SK-N-SH (cell line): ENCODE measurements at regions not wholly inside any gene's neighbourhood (a gene's known extent, or its start where the extent isn't known, plus 50 kb on each side); places are given as distances from the start of the nearest gene placed in this dataset.

ENCODE experiments used
- CTCF ChIA-PET: fragments of 300-600, 350-600 bp; formaldehyde crosslinking; extraction: SDS; loops from one replicate; lab custom pipeline; 2021; lab: Yijun Ruan, JAX
- POLR2A ChIA-PET: fragments of 350-600 bp; sonication (Branson Sonifier 250); formaldehyde crosslinking; extraction: SDS; loops from one replicate; lab custom pipeline; 2020; ENCODE audit warnings: antibody characterized with exemption, inconsistent platforms; lab: Yijun Ruan, JAX
- DNase-seq: peaks from one replicate; pipeline ENCODE4 v3.0.0; 2012
- H2AFZ ChIP-seq: fragments of 200-600 bp; sonication (generic); 2 replicates; pipeline ENCODE4 v1.8.1; 2016; ENCODE audit warnings: antibody characterized with exemption, mild to moderate bottlenecking, low read depth
- H3F3A ChIP-seq: fragments of 200-600 bp; sonication (generic); replicated peaks from 2 replicates; pipeline ENCODE3; 2016; ENCODE audit warnings: antibody characterized with exemption, mild to moderate bottlenecking; ENCODE audit not compliant: insufficient read depth
- H3K27ac ChIP-seq, 2 experiments: fragments of 200-500 bp in 1 of 2; fragments of 200-600 bp in 1 of 2; sonication (Bioruptor generic) in 1 of 2; sonication (generic), shearing (Covaris generic) in 1 of 2; 2 replicates each; pipeline versions ENCODE4 v1.5.1 to v1.6.1; 2014 to 2016; ENCODE audit warnings: low read depth in 2 of 2, inconsistent platforms in 1 of 2, low read length in 1 of 2, mild to moderate bottlenecking in 1 of 2, mixed read lengths in 1 of 2
- H3K27me3 ChIP-seq: fragments of 200-600 bp; sonication (generic), shearing (Covaris generic); 2 replicates; pipeline ENCODE4 v1.6.1; 2016; ENCODE audit warnings: mixed run types; ENCODE audit not compliant: insufficient read depth
- H3K36me3 ChIP-seq, 2 experiments: fragments of 200-500 bp in 1 of 2; fragments of 200-600 bp in 1 of 2; sonication (Bioruptor generic) in 1 of 2; sonication (generic) in 1 of 2; replicated peaks in 1 of 2; 2 replicates each; pipeline versions ENCODE3 to v1.5.1; 2014 to 2016; ENCODE audit warnings: low read length in 1 of 2, mild to moderate bottlenecking in 1 of 2; ENCODE audit not compliant: insufficient read depth in 2 of 2, control insufficient read depth in 1 of 2
- H3K4me1 ChIP-seq, 2 experiments: fragments of 200-500 bp in 1 of 2; fragments of 200-600 bp in 1 of 2; sonication (Bioruptor generic) in 1 of 2; sonication (generic), shearing (Covaris generic) in 1 of 2; 2 replicates each; pipeline versions ENCODE4 v1.5.1 to v1.6.1; 2014 to 2016; ENCODE audit warnings: low read depth in 1 of 2, low read length in 1 of 2, mixed run types in 1 of 2; ENCODE audit not compliant: insufficient read depth in 2 of 2, control insufficient read depth in 1 of 2
- H3K4me2 ChIP-seq: fragments of 200-600 bp; sonication (generic), shearing (Covaris generic); 2 replicates; pipeline ENCODE4 v1.6.1; 2017; ENCODE audit warnings: mixed run types
- H3K4me3 ChIP-seq, 2 experiments: fragments of 200-500 bp in 1 of 2; fragments of 200-600 bp in 1 of 2; sonication (Bioruptor generic) in 1 of 2; sonication (generic), shearing (Covaris generic) in 1 of 2; 2 replicates each; pipeline versions ENCODE4 v1.5.1 to v1.8.1; 2014 to 2016; ENCODE audit warnings: low read depth in 2 of 2, inconsistent platforms in 1 of 2, low read length in 1 of 2, mild to moderate bottlenecking in 1 of 2, mixed read lengths in 1 of 2, moderate library complexity in 1 of 2
- H3K79me2 ChIP-seq: fragments of 200-600 bp; sonication (generic); 2 replicates; pipeline ENCODE4 v1.8.1; 2017; ENCODE audit warnings: mild to moderate bottlenecking; ENCODE audit not compliant: insufficient read depth
- H3K9ac ChIP-seq: fragments of 200-600 bp; sonication (generic); 2 replicates; pipeline ENCODE4 v1.6.1; 2017; ENCODE audit warnings: mixed run types
- H3K9me2 ChIP-seq: fragments of 200-600 bp; sonication (generic); 2 replicates; pipeline ENCODE4 v1.6.1; 2017; ENCODE audit warnings: mixed run types
- H3K9me3 ChIP-seq: fragments of 200-600 bp; sonication (generic); 2 replicates; pipeline ENCODE4 v1.6.1; 2017; ENCODE audit warnings: mixed run types, mild to moderate bottlenecking, moderate library complexity
- H4K20me1 ChIP-seq: fragments of 200-600 bp; sonication (generic); 2 replicates; pipeline ENCODE4 v1.6.1; 2017; ENCODE audit warnings: mild to moderate bottlenecking, mixed run types; ENCODE audit not compliant: insufficient read depth
- CHD2 ChIP-seq: fragments of 150-350 bp; IDR thresholded peaks from 2 replicates; pipeline ENCODE4 v1.6.1; 2018; ENCODE audit warnings: low read length; ENCODE audit not compliant: partially characterized antibody
- FOXM1 ChIP-seq: IDR thresholded peaks from 2 replicates; pipeline ENCODE4 v1.4.0; 2012; ENCODE audit warnings: low read depth, mild to moderate bottlenecking
- GATA2 ChIP-seq: sonication (generic); formaldehyde crosslinking; IDR thresholded peaks from 2 replicates; pipeline ENCODE4 v1.5.0; 2020; ENCODE audit warnings: mild to moderate bottlenecking, missing genetic modification reagents
- JUND ChIP-seq: IDR thresholded peaks from 2 replicates; pipeline ENCODE4 v1.4.0; 2012
- POLR2AphosphoS5 ChIP-seq: IDR thresholded peaks from 2 replicates; pipeline ENCODE4 v1.6.1; 2012; ENCODE audit warnings: low read depth, low read length
- RFX5 ChIP-seq: IDR thresholded peaks from 2 replicates; pipeline ENCODE4 v1.6.1; 2012; ENCODE audit warnings: mild to moderate bottlenecking, improper control_type of control experiment, low read length
- RXRA ChIP-seq: IDR thresholded peaks from 2 replicates; pipeline ENCODE4 v1.4.0; 2012; ENCODE audit warnings: low read depth, mild to moderate bottlenecking, borderline replicate concordance
- TCF12 ChIP-seq: IDR thresholded peaks from 2 replicates; pipeline ENCODE4 v1.4.0; 2012
- WGBS: methylation state at CpG from one replicate; pipeline ENCODE4 v1.1.6; 2017; ENCODE audit warnings: low lambda C conversion rate; 5-methylcytosine and 5-hydroxymethylcytosine counted together
- TF ChIP-seq, protein P1 (sequence below): IDR thresholded peaks from 2 replicates; pipeline ENCODE4 v1.4.0; 2012; ENCODE audit warnings: low read depth, borderline replicate concordance
- TF ChIP-seq, protein P2 (sequence below): IDR thresholded peaks from 2 replicates; pipeline ENCODE4; 2012
- TF ChIP-seq, protein P3 (sequence below): fragments of 200-600 bp; sonication (generic); IDR thresholded peaks from 2 replicates; pipeline ENCODE4 v1.6.1; 2017; ENCODE audit warnings: antibody characterized with exemption, mild to moderate bottlenecking, moderate library complexity
- TF ChIP-seq, protein P4 (sequence below): IDR thresholded peaks from 2 replicates; pipeline ENCODE4 v1.4.0; 2012; ENCODE audit warnings: low read depth, borderline replicate concordance

DNA sequence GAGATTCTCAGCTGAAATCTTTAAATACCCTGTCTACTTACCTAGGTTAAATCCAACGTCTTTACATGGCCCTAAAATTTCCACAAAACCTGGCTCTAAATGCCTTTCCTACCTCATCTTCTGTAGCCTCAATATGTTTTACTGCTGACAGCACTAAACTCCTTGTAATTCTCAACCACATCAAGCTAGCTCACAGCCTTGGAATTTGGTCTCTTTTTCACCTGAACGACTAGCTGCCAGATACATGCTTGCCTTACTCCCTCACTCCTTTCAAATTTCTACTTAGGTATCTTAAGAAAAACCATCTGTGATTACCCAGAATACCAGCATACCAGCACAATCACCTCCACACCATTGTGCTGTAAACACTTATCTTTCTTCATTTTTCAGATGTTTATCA lies 635.6 kb upstream of the PCDH10 start:
- Histone ChIP-seq H3F3A (no peaks in the 10 kb centered on the region), H3K4me3 (no peak overlapping the region), H3K4me1 (no peaks in the 10 kb centered on the region), H2AFZ (no peak overlapping the region), H3K9ac (no peak overlapping the region), H3K36me3 (no peaks in the 10 kb centered on the region), H3K4me2 (no peak overlapping the region), H3K9me3 (no peaks in the 10 kb centered on the region), H3K9me2 (no peaks in the 10 kb centered on the region), H3K79me2 (no peaks in the 10 kb centered on the region), H3K27ac (no peak overlapping the region), H3K27me3 (no peaks in the 10 kb centered on the region), H4K20me1 (no peaks in the 10 kb centered on the region)
- TF ChIP-seq POLR2AphosphoS5 (no peak), JUND (no peak), FOXM1 (no peak)
- TF ChIP-seq, protein P1, sequence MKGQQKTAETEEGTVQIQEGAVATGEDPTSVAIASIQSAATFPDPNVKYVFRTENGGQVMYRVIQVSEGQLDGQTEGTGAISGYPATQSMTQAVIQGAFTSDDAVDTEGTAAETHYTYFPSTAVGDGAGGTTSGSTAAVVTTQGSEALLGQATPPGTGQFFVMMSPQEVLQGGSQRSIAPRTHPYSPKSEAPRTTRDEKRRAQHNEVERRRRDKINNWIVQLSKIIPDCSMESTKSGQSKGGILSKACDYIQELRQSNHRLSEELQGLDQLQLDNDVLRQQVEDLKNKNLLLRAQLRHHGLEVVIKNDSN, result no peak
- DNase-seq, result no peak
- ChIA-PET CTCF (no interaction called here), POLR2A (no interaction called here)
- 6% methylated on average over 2 of the region's 2 CpGs for WGBS

DNA sequence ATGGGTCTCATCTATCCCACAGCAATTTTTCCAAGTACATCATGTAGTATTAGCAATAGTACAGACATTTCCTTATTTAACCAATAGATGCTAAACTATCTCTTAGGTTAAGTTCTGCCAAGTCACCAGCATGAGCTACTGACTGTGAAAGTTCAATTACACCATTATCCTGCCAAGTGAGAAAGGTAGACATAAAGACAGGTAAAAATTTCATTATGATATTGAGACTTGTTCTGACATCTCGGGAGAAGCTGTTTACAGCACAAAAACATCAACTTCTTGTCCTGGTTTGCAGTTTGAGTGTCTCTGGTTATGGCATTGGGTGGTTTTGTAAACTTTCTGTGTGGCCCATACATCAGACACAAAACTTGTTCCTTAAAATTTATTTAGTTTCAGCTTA lies 622.4 kb upstream of the PCDH10 start:
- WGBS, result 0% methylated on average over 1 of the region's 1 CpG
- H2AFZ ChIP-seq, result no peak overlapping the region
- H4K20me1 ChIP-seq, result no peaks in the 10 kb centered on the region
- TF ChIP-seq, protein P2, sequence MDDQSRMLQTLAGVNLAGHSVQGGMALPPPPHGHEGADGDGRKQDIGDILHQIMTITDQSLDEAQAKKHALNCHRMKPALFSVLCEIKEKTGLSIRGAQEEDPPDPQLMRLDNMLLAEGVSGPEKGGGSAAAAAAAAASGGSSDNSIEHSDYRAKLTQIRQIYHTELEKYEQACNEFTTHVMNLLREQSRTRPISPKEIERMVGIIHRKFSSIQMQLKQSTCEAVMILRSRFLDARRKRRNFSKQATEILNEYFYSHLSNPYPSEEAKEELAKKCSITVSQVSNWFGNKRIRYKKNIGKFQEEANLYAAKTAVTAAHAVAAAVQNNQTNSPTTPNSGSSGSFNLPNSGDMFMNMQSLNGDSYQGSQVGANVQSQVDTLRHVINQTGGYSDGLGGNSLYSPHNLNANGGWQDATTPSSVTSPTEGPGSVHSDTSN, result no peak
- TF ChIP-seq TCF12, result no peak
- TF ChIP-seq GATA2, result no peak
- TF ChIP-seq, protein P3, sequence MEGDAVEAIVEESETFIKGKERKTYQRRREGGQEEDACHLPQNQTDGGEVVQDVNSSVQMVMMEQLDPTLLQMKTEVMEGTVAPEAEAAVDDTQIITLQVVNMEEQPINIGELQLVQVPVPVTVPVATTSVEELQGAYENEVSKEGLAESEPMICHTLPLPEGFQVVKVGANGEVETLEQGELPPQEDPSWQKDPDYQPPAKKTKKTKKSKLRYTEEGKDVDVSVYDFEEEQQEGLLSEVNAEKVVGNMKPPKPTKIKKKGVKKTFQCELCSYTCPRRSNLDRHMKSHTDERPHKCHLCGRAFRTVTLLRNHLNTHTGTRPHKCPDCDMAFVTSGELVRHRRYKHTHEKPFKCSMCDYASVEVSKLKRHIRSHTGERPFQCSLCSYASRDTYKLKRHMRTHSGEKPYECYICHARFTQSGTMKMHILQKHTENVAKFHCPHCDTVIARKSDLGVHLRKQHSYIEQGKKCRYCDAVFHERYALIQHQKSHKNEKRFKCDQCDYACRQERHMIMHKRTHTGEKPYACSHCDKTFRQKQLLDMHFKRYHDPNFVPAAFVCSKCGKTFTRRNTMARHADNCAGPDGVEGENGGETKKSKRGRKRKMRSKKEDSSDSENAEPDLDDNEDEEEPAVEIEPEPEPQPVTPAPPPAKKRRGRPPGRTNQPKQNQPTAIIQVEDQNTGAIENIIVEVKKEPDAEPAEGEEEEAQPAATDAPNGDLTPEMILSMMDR, result no peak
- no peak for TF ChIP-seq RFX5
- TF ChIP-seq CHD2, result no peak
- TF ChIP-seq, protein P4, sequence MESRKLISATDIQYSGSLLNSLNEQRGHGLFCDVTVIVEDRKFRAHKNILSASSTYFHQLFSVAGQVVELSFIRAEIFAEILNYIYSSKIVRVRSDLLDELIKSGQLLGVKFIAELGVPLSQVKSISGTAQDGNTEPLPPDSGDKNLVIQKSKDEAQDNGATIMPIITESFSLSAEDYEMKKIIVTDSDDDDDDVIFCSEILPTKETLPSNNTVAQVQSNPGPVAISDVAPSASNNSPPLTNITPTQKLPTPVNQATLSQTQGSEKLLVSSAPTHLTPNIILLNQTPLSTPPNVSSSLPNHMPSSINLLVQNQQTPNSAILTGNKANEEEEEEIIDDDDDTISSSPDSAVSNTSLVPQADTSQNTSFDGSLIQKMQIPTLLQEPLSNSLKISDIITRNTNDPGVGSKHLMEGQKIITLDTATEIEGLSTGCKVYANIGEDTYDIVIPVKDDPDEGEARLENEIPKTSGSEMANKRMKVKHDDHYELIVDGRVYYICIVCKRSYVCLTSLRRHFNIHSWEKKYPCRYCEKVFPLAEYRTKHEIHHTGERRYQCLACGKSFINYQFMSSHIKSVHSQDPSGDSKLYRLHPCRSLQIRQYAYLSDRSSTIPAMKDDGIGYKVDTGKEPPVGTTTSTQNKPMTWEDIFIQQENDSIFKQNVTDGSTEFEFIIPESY, result no peak
- TF ChIP-seq RXRA, result no peak
- TF ChIP-seq, all 33 proteins: peak for 0
- H3K4me3 ChIP-seq, result no peak overlapping the region
- POLR2A ChIA-PET, result no interaction called here
- no peaks in the 10 kb centered on the region for H3K36me3 ChIP-seq
- no peaks in the 10 kb centered on the region; a peak in 1 of 4 replicates for H3K4me1 ChIP-seq
- no peak overlapping the region for H3K9ac ChIP-seq
- H3K27me3 ChIP-seq, result no peaks in the 10 kb centered on the region
- H3K9me3 ChIP-seq, result no peaks in the 10 kb centered on the region; the same call in 1 of the 2 replicates
- DNase-seq, result no peak
- no peaks in the 10 kb centered on the region for H3K9me2 ChIP-seq
- no peak overlapping the region for H3K4me2 ChIP-seq
- no peaks in the 10 kb centered on the region for H3F3A ChIP-seq
- H3K27ac ChIP-seq, result no peak overlapping the region
- CTCF ChIA-PET, result no interaction called here
- H3K79me2 ChIP-seq, result no peaks in the 10 kb centered on the region
